ENCODE measurements at regions not wholly inside any gene's neighbourhood (a gene's known extent, or its start where the extent isn't known, plus 50 kb on each side); places are given as distances from the start of the nearest gene placed in this dataset.

DNA sequence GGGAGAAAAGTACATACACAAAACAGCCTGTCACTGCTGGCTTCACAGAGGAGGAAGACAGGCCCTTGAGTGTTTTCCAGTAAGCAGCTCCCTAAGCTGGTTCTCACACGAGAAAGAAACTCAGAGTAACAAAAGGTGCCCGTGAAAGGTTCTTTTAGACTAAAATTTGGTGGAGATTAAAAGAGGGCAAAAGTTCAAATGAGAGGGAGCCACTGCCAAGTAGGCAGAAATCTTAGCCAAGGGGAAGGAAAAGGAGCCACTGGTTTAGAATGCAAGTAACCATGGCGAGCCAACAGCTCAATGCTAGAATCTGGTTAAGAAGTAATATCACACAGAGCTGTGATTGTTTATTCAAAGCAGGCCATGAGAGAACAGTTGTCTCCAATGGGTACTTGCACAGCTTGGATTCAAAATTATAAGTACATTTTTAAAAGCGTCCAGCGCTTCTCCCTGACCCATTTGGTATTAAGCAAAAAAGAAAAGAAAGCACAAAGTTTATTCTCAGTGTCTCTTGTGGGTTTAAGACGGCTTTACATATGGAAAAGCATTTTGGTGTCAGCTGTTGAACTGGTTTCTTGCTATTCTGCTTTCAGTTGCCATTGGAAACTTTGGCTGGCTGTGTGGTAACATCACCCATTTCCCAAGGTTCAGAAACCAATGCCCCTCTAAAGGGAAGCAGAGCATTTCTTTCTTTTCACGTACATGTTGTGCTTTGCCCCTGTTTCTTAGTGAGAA is 648.5 kb downstream of the RNF144B start:
- no peak for DNase-seq (ENCODE audit: low spot score)

DNA sequence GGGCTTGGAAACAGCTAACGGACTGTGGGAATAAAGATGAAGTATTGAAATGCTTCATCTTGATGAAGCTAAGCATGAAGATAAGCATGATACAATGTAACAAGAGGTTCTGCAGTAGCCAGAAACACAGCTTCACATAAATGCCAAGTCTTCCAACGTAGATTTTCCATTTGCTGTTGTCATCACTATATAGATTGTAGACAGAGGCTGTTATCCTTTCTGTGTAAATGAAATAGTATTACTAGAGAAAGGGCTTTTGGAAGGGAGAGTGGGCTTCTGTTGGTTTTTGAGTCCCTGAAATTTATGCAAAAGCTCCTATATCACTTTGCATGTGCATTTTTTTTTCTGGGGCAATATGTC is 649.0 kb downstream of the RNF144B start:
- DNase-seq (ENCODE audit: low spot score) = no peak

DNA sequence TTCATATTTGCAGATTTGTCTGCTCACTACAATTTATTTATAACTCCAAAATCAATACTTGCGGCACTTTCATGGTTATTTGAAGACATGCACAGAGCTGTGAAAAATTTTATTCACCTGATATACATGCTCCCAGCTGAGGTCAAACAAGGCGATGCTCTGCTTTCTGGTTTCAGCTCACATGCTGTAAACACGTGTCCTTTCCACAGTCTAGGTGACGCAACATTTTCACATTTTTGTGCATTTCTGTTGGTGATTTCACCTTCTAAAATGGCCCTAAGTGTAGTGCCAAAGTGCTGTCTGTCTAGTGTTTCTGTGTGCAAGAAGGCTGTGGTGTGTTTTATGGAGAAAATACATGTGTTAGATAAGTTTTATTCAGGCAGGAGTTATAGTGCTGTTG is 650.5 kb downstream of the RNF144B start:
- no peak for DNase-seq (ENCODE audit: low spot score)

DNA sequence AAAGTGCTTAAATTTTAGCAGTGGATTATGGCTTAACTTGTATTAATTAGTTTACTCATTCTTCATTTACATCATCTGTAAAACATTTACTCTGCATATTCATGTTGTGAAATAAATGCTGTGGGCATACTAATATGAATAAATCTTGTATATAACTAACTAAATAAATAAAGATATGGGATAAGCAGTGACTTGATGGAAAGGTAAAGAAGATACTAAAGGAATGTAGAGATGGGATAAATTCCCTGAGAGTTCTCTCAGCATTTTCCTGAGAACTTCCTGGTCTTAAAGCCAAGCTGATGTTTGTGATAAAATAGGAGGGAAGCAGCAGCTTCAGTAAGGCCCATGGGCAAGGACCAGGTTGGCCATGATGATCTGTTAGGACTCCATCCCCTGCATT is 652.1 kb downstream of the RNF144B start:
- DNase-seq (ENCODE audit: low spot score) = no peak

DNA sequence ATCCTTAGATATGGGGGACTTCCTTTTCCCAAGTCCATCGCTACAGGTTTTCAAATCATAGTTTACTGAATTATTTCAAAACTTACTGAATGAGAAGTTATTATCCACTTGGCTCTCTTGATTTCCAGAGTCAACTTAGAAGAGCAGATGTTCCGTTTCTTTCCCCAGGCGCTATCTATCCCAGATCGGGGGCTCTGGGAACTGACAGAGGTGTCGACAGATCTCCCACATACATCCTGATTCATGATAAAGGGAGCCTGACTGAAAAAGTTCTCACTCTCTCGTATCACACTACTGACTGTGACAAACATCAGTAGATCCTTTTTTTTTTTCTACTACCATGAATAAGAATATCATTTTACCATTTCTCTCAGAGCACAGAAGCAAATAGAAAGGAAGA is 654.8 kb downstream of the RNF144B start:
- DNase-seq (ENCODE audit: low spot score) = no peak

DNA sequence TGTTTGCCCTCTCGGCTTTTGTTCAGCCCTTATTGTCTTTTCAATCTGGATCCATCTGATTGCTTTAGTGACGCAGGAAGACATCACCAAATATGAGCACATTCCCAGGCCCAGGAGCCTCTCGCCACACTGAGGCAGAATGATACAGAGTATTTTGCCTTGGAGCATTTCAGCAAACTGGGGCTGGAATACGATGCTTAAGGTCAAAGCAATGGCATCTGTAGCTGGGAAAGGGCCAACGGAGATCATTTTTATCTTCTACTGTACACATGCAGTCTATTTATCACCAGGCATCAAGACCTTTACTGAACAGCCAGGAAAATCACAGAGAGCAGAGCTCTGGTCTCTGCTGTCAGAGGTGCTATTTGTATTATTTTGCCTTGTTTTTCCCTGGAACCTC is 655.3 kb downstream of the RNF144B start:
- no peak for DNase-seq (ENCODE audit: low spot score)

DNA sequence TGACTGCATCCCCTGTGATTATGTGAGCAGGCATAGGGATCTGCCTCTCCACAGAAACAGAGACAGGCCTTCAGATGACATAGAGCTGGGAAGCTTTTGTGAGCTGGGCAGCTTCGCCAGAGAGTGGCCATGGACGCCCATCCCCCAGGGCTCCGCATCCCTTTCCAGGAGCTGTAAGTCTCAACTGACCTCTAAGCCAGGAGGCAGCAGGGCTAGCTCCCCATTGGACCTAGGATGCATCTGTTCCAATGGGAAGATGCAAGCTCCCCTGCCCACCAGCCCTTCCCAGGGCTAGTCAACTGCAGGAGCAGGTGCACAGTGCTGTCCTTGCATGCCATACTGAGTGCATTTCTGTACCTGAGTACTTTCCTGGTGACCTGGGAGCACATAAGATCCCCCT is 663.6 kb downstream of the RNF144B start:
- DNase-seq (ENCODE audit: low spot score) = no peak

DNA sequence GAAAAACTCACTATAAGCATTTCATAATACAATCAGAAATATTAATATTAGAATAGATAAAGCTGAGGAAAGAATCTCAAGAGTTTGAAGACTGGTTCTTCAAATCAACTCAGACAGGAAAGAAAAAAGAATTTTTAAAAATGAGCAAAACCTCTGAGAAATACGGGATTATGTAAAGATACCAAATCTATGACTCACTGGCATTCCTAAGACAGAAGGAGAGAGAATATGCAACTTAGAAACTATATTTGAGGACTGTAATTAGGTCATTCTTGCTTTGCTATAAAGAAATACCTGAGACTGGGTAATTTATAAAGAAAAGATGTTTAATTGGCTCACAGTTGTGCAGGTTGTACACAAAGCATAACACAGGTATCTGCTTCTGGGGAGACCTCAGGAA is 665.1 kb downstream of the RNF144B start:
- DNase-seq (ENCODE audit: low spot score) = no peak

DNA sequence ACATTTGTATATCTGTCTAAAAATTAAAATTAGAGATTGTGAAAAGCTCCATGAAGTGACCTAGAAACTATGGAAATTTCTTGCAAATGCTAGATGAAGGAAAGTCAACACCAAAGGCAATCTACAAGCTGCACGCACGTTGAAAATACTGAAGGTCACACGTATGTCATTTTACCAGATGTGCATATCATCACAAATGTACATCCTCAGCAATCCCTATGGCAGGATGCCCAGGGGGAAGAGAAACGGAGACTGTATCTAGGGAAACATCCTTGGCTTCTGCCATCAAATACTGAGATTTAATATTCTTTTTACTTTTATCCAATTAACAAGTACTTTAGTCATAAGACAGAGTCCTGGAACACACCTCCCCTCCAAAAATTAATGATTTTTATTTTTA is 672.0 kb downstream of the RNF144B start:
- DNase-seq (ENCODE audit: low spot score) = no peak

DNA sequence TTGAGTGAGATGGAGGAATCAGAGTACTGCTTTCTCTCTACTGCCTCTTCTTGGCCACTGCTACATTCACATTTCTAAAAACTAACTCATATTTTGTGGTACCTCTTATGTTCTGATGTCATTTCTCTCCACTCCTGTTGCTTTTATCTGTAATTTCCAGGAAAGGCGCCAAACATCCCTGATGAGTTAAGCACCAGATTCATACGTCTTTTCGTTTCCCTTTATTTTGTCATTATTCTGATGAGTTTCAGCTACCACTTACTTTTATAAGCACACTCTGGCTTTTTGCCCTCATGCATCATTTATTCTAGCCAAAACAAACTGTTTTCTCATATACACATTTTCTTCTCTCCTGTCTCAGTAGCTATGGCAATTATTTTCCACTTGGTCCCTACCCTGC is 680.0 kb downstream of the RNF144B start:
- DNase-seq (ENCODE audit: low spot score) = no peak

DNA sequence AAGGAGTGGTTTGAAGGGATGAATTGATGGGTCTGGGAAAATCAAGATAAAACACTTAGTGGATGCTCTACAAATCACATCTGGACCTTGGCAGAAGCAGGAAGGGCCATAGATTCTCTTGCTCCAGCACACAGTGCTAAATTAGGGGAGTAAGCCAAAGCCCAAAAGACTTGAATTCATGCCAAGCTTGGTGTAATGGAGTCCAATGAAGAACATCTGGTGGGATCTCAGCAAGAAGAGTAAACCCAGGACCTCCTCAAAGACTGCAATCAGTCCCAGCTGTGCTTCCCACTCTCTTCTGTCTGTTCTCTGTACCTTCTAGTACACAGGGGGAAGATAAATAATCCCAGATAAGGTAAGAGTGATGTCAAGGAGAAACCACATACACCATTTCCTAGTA is 683.4 kb downstream of the RNF144B start:
- DNase-seq (ENCODE audit: low spot score) = no peak

DNA sequence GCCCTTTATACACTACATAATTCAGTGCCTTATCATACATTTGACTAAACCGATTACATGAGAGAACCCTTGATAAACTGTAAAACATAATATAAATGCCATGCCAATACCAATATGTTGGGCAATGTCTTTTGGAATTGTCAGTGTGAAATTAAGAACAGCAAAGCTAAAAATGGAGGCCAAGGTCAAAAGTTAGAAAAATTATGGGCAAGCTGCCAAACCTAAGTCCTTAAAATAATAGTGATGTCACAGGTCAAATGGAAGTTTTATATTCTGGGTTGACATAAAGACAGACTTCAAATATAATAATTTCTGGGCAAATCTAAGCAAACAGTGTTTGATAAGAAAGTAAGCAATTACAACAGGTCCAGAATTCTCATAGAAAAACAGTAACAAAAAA is 696.7 kb downstream of the RNF144B start:
- no peak for DNase-seq (ENCODE audit: low spot score)

DNA sequence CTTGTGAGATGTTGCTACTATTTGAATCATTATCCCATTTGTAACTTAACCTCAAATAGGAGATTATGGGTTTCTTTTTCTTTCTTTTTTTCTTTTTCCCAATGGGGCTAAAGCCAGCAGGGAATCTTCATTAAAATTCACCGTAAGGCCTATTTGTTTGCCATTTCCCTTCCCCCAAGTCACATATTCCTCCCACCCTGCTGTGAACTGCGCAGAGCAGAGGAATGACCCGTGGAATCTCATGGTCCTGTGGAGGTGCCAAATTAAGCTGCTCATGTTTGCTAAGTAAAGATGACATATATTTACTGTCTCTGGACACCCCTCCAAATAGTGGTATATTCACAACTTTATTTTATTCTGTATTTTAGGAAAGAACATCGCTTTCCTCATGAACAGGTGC is 699.3 kb downstream of the RNF144B start:
- DNase-seq (ENCODE audit: low spot score) = no peak

DNA sequence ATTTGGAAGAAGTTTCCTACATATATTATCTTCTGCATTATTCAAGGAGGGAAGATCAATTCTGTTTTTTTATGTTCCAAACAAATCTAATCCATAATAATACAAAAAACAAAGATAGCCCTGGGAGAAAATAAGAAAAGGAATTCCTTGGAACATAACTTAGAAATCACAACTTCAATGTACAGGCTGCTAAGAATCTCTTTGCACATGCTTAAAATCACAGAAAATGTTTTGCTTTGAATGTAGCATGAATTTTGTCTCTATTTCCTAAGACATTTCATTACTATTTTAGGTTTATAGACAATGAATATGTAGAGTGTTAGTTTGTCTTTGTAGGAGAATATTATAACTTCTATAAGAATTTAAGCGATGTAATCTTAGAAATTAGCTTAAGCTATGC is 700.1 kb downstream of the RNF144B start:
- no peak for DNase-seq (ENCODE audit: low spot score)

DNA sequence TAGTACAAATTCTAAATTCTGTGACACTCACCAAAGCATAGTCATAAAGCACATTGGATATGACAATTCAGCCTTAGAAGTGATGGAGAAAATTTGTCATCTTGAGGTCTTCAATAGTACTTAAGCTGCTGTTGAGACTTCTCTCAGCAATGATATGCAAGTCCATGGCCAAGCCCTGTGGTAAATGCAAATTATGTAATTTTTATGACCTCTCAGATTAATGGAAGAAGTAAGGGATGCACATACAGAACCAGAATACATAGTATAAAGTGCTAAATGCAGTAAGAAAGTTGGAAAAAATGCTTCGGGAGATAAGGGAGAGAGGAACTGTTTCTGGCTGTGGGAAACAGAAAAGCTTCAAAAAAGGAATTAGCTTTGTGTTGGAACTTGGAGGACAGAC is 700.7 kb downstream of the RNF144B start:
- no peak for DNase-seq (ENCODE audit: low spot score)

DNA sequence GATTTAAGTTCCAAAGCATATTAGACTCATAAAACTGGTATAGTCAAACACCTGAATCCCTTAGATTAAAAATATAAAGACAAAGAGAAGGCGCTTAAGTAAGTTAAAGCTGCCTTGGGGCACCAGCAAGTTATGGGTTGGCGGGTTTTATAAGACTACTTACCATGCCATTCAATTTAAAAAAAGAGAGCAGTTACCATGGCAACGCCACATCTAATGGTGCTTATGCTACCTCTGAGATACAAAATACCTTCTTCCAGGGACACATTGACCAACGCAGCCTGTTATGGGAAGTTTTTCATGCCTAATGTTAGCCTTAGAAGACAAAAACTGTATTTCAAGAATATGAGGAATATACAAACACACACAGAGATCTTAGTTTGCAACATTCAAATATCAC is 713.6 kb downstream of the RNF144B start:
- no peak for DNase-seq (ENCODE audit: low spot score)

DNA sequence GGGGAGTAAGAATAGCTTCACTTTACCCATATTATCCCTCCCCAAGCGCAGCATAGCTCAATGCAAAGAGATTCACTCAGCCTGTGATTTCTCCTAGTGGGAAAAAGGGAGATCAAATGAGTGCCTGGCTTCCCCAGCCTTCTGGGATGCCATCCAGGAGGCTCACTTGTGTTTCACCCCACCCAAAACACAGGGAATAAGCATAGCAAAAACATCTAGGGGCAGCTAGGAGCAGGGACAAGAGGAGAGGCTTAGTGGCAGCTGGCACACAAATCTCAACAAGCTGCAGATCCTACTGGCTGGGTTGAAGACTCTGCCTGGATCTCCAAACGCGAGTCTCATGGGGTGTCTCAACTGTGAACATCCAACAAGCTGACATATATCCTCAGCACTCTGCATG is 715.8 kb downstream of the RNF144B start:
- no peak for DNase-seq (ENCODE audit: low spot score)

DNA sequence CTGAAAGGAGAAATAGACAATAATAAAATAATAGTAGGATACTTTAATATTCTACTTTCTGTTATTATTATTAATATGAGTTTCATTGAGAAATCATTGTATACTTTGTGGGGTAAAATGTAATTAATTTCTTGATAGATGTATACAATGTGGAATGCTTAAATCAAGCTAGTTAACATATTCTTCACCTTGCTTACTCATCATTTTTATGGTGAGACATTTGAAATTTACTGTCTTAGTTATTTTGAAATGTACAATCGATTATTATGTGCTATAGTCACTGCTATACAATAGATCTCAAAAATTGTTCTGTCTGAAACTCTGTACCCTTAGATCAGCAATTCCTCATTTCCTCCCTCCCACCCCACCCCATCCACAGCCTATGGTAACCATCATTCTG is 720.3 kb downstream of the RNF144B start:
- no peak for DNase-seq (ENCODE audit: low spot score)

DNA sequence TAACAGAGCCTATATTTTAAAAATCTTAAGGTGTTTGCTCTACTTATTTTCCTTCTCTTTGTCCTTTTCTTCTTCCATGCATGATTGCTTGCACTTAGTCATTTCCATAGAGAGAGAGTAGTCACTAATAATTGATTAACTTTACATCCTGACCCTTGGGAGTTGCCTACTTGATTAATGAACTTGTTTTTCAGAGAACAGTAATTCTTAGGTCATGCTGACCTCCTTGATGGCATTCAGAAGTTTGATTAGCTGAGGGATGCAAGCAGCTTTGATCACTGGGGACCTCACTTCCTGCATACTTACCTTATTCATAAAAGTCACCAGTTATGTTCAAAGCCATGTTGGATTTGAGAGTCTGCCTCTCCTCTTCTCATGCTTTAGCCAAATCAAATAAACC is 715.6 kb upstream of the ID4 start:
- no peak for DNase-seq (ENCODE audit: low spot score)

DNA sequence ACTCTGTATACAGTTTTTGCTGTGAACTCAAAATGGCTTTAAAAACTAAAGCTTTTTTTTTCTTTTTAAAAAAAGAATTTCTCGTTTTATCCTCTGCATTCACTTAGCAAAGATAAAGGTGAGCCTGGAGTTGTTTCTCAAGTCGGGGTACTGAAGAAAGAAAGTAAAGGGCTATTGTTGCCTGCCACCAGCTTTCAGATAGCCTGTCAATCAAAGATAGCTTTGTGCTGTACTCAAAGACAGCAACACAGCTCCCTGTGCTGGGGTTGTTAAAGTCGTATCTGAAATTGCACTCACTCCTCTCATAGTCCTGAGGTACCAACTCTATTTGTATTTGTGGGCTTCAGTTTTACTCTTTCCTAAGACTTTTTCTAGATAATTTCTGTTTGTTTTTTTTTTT is 710.1 kb upstream of the ID4 start:
- DNase-seq (ENCODE audit: low spot score) = no peak

DNA sequence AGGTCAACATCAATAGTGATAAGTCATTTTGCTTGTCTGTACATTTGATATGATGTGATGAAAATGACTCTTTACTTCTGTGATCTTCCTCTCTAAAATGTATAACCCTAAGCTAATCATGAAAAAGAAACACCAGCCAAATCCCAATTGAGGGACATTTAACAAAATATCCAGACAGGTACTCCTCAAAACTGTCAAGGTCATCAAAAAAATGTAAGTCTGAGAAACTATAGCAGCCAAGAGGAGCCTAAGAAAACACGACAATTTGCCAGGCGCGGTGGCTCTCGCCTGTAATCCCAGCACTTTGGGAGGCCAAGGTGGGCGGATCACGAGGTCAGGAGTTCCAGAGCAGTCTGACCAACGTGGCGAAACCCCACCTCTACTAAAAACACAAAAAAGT is 708.5 kb upstream of the ID4 start:
- no peak for DNase-seq (ENCODE audit: low spot score)

DNA sequence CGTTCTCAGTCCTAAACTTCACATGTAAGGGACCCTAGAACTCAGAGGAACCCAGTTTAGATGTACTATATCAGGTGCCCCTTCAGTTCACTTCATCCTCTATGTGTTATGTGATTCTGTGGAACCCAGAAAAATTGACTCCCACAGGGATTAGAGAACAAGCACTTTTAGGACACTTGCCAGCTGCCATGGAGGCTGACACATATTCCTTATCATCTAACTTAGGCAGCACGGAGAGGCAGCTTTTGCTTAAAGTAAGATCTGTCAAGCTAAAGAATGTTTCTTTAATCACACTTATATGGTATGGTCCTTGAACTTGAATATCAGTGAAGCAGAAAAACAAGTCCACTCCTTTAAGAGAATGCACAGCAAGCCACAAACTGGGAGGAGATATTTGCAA is 701.5 kb upstream of the ID4 start:
- DNase-seq (ENCODE audit: low spot score) = no peak

DNA sequence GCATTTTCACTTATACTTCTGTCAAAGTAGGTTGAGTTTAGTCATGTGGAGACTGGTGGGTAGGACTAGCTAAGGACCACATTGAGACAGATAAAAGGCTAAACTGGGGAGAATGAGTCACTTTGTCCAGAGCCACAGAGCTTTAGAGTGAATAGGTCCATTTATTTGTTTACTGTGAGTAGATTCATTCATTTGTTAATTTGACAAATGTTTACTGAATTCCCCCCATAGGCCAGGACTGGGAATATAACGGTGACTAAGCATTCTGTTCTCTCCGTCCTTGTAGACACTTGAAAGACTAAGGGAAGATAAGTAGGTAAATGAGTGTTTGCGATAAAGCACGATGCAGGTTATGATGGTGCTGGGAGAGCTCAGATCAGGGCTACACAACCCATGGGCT is 699.7 kb upstream of the ID4 start:
- DNase-seq (ENCODE audit: low spot score) = no peak

DNA sequence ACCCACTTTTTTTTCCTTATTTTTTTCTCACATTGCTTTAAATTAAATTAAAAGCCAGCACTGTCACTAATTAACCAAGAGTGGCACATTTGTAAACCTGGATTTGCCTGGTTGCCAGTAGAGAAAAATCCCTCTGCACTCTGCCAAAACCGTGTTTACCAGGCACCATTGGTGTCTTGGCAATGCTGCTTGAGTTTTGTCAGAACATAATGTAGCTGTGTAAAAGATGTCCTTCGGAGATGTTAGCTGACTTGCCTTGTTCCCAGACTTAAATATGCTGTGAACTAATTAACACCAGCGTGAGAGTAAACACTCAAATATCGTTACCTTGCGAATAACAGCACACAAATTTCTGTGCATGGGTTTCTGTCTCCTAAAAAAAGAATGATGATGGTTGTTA is 694.9 kb upstream of the ID4 start:
- DNase-seq (ENCODE audit: low spot score) = no peak

DNA sequence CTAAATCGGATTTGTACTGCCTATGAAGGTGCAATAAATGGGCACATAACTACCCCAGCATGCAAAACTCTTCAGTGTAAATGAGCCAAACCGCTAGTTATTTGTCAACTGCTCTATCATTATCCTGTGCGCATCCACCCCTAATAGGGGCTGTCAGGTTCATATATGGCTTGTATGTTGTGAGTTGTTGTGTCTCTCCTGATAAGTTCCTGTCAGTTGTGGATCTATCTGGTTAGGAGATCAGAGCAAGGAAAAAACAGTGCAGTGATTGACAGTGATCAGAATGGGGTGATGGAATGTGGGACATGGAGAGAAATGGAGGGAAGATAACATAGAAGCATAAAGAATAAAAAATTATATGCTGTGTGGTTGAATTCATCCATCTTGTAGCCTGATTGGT is 686.9 kb upstream of the ID4 start:
- DNase-seq (ENCODE audit: low spot score) = no peak
